ENCODE measurements at regions not wholly inside any gene's neighbourhood (a gene's known extent, or its start where the extent isn't known, plus 50 kb on each side); places are given as distances from the start of the nearest gene placed in this dataset.

DNA sequence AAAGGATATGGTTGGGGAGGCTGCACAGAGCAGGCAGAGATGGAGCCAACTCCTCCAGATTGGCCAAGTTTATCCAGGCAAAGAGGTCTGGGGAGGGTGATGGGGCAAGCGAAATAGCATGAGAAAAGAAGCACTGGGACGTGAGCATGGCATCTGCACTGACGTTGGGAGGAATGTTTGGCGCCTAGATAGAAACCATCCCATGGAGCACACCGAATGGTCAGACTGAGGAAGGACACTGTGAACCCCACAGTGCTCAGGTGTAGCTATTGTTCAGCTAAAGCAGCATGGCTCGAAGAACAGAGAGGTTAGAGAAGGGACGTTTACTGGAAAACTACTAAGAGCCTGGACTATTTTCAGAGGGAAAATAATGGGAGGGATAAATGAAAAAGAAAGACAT, 387.1 kb downstream of the EMP1 start:
- H3K27me3 ChIP-seq (ENCODE audit: control insufficient read depth, low read length) = no peaks in the 10 kb centered on the region
- H3K4me1 ChIP-seq (ENCODE audit: control insufficient read depth, low read length) = no peaks in the 10 kb centered on the region
- H4K20me1 ChIP-seq (ENCODE audit: control insufficient read depth, insufficient read depth, low read depth, low read length) = no peaks in the 10 kb centered on the region
- TF ChIP-seq CTCF (IDR thresholded peaks at IDR 0.05; ENCODE audit: low read depth, low read length, poor library complexity, severe bottlenecking) (no peak), EZH2phosphoT487 (IDR thresholded peaks at IDR 0.05; ENCODE audit: borderline replicate concordance, low read length) (no peak)
- no peaks in the 10 kb centered on the region for H3K9me3 ChIP-seq (ENCODE audit: control insufficient read depth, insufficient read depth, low read length)
- H3K4me2 ChIP-seq (ENCODE audit: low read length) = no peak overlapping the region
- H3K79me2 ChIP-seq (ENCODE audit: control insufficient read depth, low read length) = no peaks in the 10 kb centered on the region
- no peak overlapping the region for H3K27ac ChIP-seq (ENCODE audit: low read depth, low read length)
- H3K4me3 ChIP-seq (ENCODE audit: low read length) = no peak overlapping the region
- H3F3A ChIP-seq (ENCODE audit: control insufficient read depth, insufficient read depth) = no peaks in the 10 kb centered on the region
- H3K36me3 ChIP-seq (ENCODE audit: control insufficient read depth, low read length) = no peaks in the 10 kb centered on the region
- H3K9me2 ChIP-seq (replicated peaks; ENCODE audit: control insufficient read depth, low read length) = no peaks in the 10 kb centered on the region

DNA sequence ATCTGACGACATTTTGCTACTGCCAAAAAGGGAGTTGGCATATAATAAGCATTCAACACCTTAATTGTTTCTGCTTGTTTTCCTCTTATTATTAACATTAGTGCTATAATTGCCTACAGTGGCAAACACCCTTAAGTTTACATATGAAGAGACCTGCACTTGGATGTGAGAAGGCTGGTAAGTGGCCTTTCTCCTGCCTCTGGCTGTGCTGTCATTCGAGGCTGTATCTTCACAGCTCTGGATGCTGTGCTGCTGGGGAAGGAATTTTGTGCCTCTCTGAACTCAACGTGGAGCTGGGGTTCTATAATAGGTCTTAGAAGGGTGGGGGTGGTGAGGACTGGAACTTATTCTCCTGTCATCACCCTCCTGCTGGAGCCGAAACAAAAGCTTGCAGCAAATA, 385.9 kb downstream of the EMP1 start:
- TF ChIP-seq CTCF (IDR thresholded peaks at IDR 0.05; ENCODE audit: low read depth, low read length, poor library complexity, severe bottlenecking) = no peak
- Histone ChIP-seq H3K4me2 (ENCODE audit: low read length) (no peak overlapping the region), H3F3A (ENCODE audit: control insufficient read depth, insufficient read depth) (no peaks in the 10 kb centered on the region), H4K20me1 (ENCODE audit: control insufficient read depth, insufficient read depth, low read depth, low read length) (no peaks in the 10 kb centered on the region), H3K9me2 (replicated peaks; ENCODE audit: control insufficient read depth, low read length) (no peaks in the 10 kb centered on the region), H3K36me3 (ENCODE audit: control insufficient read depth, low read length) (no peaks in the 10 kb centered on the region), H3K9me3 (ENCODE audit: control insufficient read depth, insufficient read depth, low read length) (no peaks in the 10 kb centered on the region), H3K4me3 (ENCODE audit: low read length) (no peak overlapping the region), H3K79me2 (ENCODE audit: control insufficient read depth, low read length) (no peaks in the 10 kb centered on the region), H3K27ac (ENCODE audit: low read depth, low read length) (no peak overlapping the region), H3K4me1 (ENCODE audit: control insufficient read depth, low read length) (no peaks in the 10 kb centered on the region), H3K27me3 (ENCODE audit: control insufficient read depth, low read length) (no peaks in the 10 kb centered on the region)

DNA sequence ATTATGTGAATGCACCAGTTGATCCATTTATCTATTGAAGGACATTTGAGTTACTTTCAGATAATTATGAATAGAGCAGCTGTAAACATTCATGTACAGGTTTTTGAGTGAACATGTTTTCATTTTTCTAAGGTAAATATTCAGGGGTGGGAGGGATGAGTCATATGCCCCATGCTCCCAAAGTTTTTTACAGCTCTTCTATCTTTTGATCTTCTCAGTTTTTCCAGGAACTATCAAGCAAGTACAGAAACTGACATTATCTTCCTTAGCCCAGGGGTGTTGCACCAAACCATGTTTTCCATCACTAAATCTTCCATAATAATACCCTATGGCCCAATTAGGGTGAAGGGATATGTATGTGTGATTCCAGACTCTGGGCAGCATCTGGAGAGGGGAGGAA, 384.5 kb downstream of the EMP1 start:
- no peaks in the 10 kb centered on the region for H3F3A ChIP-seq (ENCODE audit: control insufficient read depth, insufficient read depth)
- H3K4me1 ChIP-seq (ENCODE audit: control insufficient read depth, low read length) = no peaks in the 10 kb centered on the region
- H3K9me3 ChIP-seq (ENCODE audit: control insufficient read depth, insufficient read depth, low read length) = no peaks in the 10 kb centered on the region
- H3K4me3 ChIP-seq (ENCODE audit: low read length) = no peak overlapping the region
- H3K36me3 ChIP-seq (ENCODE audit: control insufficient read depth, low read length) = no peaks in the 10 kb centered on the region
- no peak for TF ChIP-seq CTCF (IDR thresholded peaks at IDR 0.05; ENCODE audit: low read depth, low read length, poor library complexity, severe bottlenecking)
- no peak for TF ChIP-seq EZH2phosphoT487 (IDR thresholded peaks at IDR 0.05; ENCODE audit: borderline replicate concordance, low read length)
- H4K20me1 ChIP-seq (ENCODE audit: control insufficient read depth, insufficient read depth, low read depth, low read length) = no peaks in the 10 kb centered on the region
- no peaks in the 10 kb centered on the region for H3K9me2 ChIP-seq (replicated peaks; ENCODE audit: control insufficient read depth, low read length)
- no peak overlapping the region for H3K4me2 ChIP-seq (ENCODE audit: low read length)
- no peaks in the 10 kb centered on the region for H3K27me3 ChIP-seq (ENCODE audit: control insufficient read depth, low read length)
- H3K27ac ChIP-seq (ENCODE audit: low read depth, low read length) = no peak overlapping the region
- H3K79me2 ChIP-seq (ENCODE audit: control insufficient read depth, low read length) = no peaks in the 10 kb centered on the region

DNA sequence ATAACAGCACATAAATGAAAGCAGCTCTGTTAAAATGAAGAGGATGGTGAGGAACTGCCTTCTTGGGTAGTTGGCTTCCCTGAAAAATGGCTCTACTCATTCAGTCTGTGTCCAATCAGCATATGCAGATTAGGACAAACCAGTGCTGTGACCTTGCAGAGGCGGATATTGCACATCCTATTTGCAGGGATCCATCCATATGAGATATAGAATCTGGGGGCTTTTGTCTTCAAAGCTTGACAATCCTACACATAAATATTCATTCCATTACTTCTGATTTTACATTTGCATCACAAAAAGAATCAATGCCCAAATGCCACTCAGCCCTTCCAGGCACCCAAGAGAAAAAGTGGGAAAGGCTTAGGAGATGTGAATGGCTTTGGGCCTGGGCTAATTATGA, 383.7 kb downstream of the EMP1 start:
- H3K36me3 ChIP-seq (ENCODE audit: control insufficient read depth, low read length) = no peaks in the 10 kb centered on the region
- no peaks in the 10 kb centered on the region for H3K4me1 ChIP-seq (ENCODE audit: control insufficient read depth, low read length)
- no peak overlapping the region for H3K27ac ChIP-seq (ENCODE audit: low read depth, low read length)
- no peak overlapping the region for H3K4me3 ChIP-seq (ENCODE audit: low read length)
- H3K79me2 ChIP-seq (ENCODE audit: control insufficient read depth, low read length) = no peaks in the 10 kb centered on the region
- H3F3A ChIP-seq (ENCODE audit: control insufficient read depth, insufficient read depth) = no peaks in the 10 kb centered on the region
- no peaks in the 10 kb centered on the region for H3K27me3 ChIP-seq (ENCODE audit: control insufficient read depth, low read length)
- no peak overlapping the region for H3K4me2 ChIP-seq (ENCODE audit: low read length)
- no peaks in the 10 kb centered on the region for H3K9me3 ChIP-seq (ENCODE audit: control insufficient read depth, insufficient read depth, low read length)
- no peaks in the 10 kb centered on the region for H4K20me1 ChIP-seq (ENCODE audit: control insufficient read depth, insufficient read depth, low read depth, low read length)
- TF ChIP-seq CTCF (IDR thresholded peaks at IDR 0.05; ENCODE audit: low read depth, low read length, poor library complexity, severe bottlenecking) = no peak
- no peak for TF ChIP-seq EZH2phosphoT487 (IDR thresholded peaks at IDR 0.05; ENCODE audit: borderline replicate concordance, low read length)
- H3K9me2 ChIP-seq (replicated peaks; ENCODE audit: control insufficient read depth, low read length) = no peaks in the 10 kb centered on the region
